K562 (cell line): ENCODE measurements at regions not wholly inside any gene's neighbourhood (a gene's known extent, or its start where the extent isn't known, plus 50 kb on each side); places are given as distances from the start of the nearest gene placed in this dataset.

ENCODE experiments used
- ATAC-seq: fragments of 200-7000 bp; cut with Tn5 transposase; 3 replicates; pipeline ENCODE4 v1.9.1; 2020; ENCODE audit warnings: moderate library complexity
- BruUV-seq: library from RNA; stranded (reverse); fragments of 400-500 nt; replicated peaks from 2 replicates; lab custom pipeline; 2021; lab: Mats Ljungman, UMichigan
- CTCF ChIA-PET: fragments of 300-600 bp; formaldehyde crosslinking; extraction: SDS; loops from one replicate; lab custom pipeline; 2021; ENCODE audit warnings: low intra/inter-chr PET ratio; lab: Yijun Ruan, JAX
- POLR2A ChIA-PET: fragments of 300-600, 350-650 bp; sonication (Branson Sonifier 250); formaldehyde crosslinking; extraction: SDS; loops from one replicate; lab custom pipeline; 2021; ENCODE audit warnings: antibody characterized with exemption, inconsistent platforms; lab: Yijun Ruan, JAX
- DNase-seq, 4 experiments: peaks; one replicate each; pipeline versions ENCODE4 v3.0.0 to v3.0.0-alpha.2; 2011 to 2018; ENCODE audit warnings: low spot score in 3 of 4, mixed read lengths in 3 of 4; ENCODE audit errors: extremely low read depth in 1 of 4
- FAIRE-seq: peaks from 2 replicates; lab custom pipeline; 2011; peaks lifted over from hg19 to GRCh38; lab: Jason Lieb, UNC
- H2AFZ ChIP-seq: 2 replicates; pipeline ENCODE4 v1.6.0; 2011; ENCODE audit warnings: low read depth, low read length, control low read depth, inconsistent platforms
- H3K27ac ChIP-seq: fragments of 200-600 bp; 3 replicates; pipeline ENCODE4 v1.8.0; 2011; ENCODE audit warnings: low read depth, mild to moderate bottlenecking, control low read depth, inconsistent platforms, low read length, moderate library complexity, mixed read lengths; ENCODE audit errors: extremely low read depth
- H3K27me3 ChIP-seq, 2 experiments: fragments of 300-600 bp in 1 of 2; 2 replicates in 1 of 2; 3 replicates in 1 of 2; pipeline versions ENCODE4 v1.6.0 to v1.8.0; 2011; ENCODE audit warnings: inconsistent platforms in 2 of 2, low read length in 2 of 2, mild to moderate bottlenecking in 1 of 2, mixed read lengths in 1 of 2, moderate library complexity in 1 of 2; ENCODE audit not compliant: control insufficient read depth in 2 of 2, insufficient read depth in 2 of 2
- H3K36me3 ChIP-seq: fragments of 300-600 bp; 3 replicates; pipeline ENCODE4 v1.8.0; 2011; ENCODE audit warnings: mild to moderate bottlenecking, low read length, inconsistent platforms; ENCODE audit not compliant: control insufficient read depth, insufficient read depth
- H3K4me1 ChIP-seq, 2 experiments: fragments of 200-600 bp in 1 of 2; replicated peaks in 1 of 2; 2 replicates in 1 of 2; 3 replicates in 1 of 2; pipeline versions ENCODE4 v1.5.1 to v1.8.0; 2011; ENCODE audit warnings: inconsistent platforms in 2 of 2, low read length in 2 of 2, mild to moderate bottlenecking in 1 of 2, mixed read lengths in 1 of 2, moderate library complexity in 1 of 2; ENCODE audit not compliant: control insufficient read depth in 2 of 2, insufficient read depth in 2 of 2
- H3K4me2 ChIP-seq: 2 replicates; pipeline ENCODE4 v1.6.1; 2011; ENCODE audit warnings: low read length, control low read depth, inconsistent platforms, mixed read lengths; ENCODE audit not compliant: insufficient read depth
- H3K4me3 ChIP-seq: fragments of 200-600 bp; sonication (generic), shearing (Covaris generic); 2 replicates; pipeline ENCODE4 v1.5.1; 2016; ENCODE audit warnings: control low read depth, inconsistent platforms
- H3K79me2 ChIP-seq: fragments of 200-600 bp; 3 replicates; pipeline ENCODE4 v1.8.0; 2011; ENCODE audit warnings: low read length, inconsistent platforms; ENCODE audit not compliant: control insufficient read depth, insufficient read depth
- H3K9ac ChIP-seq, 2 experiments: 2 replicates each; pipeline versions ENCODE4 v1.6.0 to v1.6.1; 2011; ENCODE audit warnings: low read depth in 2 of 2, low read length in 2 of 2, control low read depth in 1 of 2, inconsistent platforms in 1 of 2, mild to moderate bottlenecking in 1 of 2, mixed read lengths in 1 of 2; ENCODE audit not compliant: insufficient read depth in 1 of 2
- H3K9me1 ChIP-seq: one replicate; pipeline ENCODE4 v1.6.0; 2011; ENCODE audit warnings: inconsistent platforms, mild to moderate bottlenecking, low read length, moderate library complexity; ENCODE audit not compliant: control insufficient read depth, insufficient read depth
- H3K9me3 ChIP-seq: replicated peaks from 2 replicates; pipeline ENCODE4 v1.5.1; 2011; ENCODE audit warnings: low read depth, low read length, inconsistent platforms; ENCODE audit not compliant: control insufficient read depth, insufficient read depth
- H4K20me1 ChIP-seq: replicated peaks from 2 replicates; pipeline ENCODE4 v1.6.1; 2011; ENCODE audit warnings: low read length, inconsistent platforms, mixed read lengths; ENCODE audit not compliant: control insufficient read depth, insufficient read depth
- FOXA1 ChIP-seq: fragments of 450-650 bp; IDR thresholded peaks from 2 replicates; pipeline ENCODE4 v1.6.1; 2016; ENCODE audit warnings: mild to moderate bottlenecking, borderline replicate concordance
- FOXA3 ChIP-seq, 2 experiments: fragments of 450-650 bp in 1 of 2; sonication (generic) in 1 of 2; formaldehyde crosslinking; IDR thresholded peaks in 1 of 2; conservative IDR thresholded peaks in 1 of 2; 2 replicates each; pipeline versions ENCODE4 v1.4.0 to v1.8.0; 2020 to 2022; ENCODE audit warnings: mild to moderate bottlenecking in 2 of 2, missing genetic modification reagents in 1 of 2
- FOXM1 ChIP-seq, 2 experiments: fragments of 450-650 bp in 1 of 2; sonication (generic) in 1 of 2; formaldehyde crosslinking in 1 of 2; IDR thresholded peaks; 2 replicates each; pipeline versions ENCODE4 v1.6.1 to v1.9.0; 2017 to 2022; ENCODE audit warnings: low read depth in 2 of 2, mild to moderate bottlenecking in 2 of 2, missing genetic modification reagents in 1 of 2, moderate library complexity in 1 of 2
- L3MBTL2 ChIP-seq: fragments of 450-650 bp; IDR thresholded peaks from 2 replicates; pipeline ENCODE4 v1.6.1; 2016; ENCODE audit warnings: mild to moderate bottlenecking, moderate library complexity
- MTA2 ChIP-seq: fragments of 450-650 bp; IDR thresholded peaks from 2 replicates; pipeline ENCODE4 v1.6.1; 2016; ENCODE audit warnings: low read depth
- SREBF1 ChIP-seq: fragments of 150-350 bp; IDR thresholded peaks from 2 replicates; pipeline ENCODE4 v1.6.1; 2014; ENCODE audit warnings: antibody characterized with exemption, low read depth, low read length, borderline replicate concordance
- ZFP36 ChIP-seq: fragments of 150-350 bp; IDR thresholded peaks from 2 replicates; pipeline ENCODE4 v1.6.1; 2018; ENCODE audit warnings: low read length, low read depth; ENCODE audit not compliant: partially characterized antibody
- ZNF263 ChIP-seq: sonication (generic); formaldehyde crosslinking; IDR thresholded peaks from 2 replicates; pipeline ENCODE4 v1.8.0; 2022; ENCODE audit warnings: mild to moderate bottlenecking, missing genetic modification reagents, borderline replicate concordance
- ZNF324 ChIP-seq: fragments of 250-450 bp; sonication (Bioruptor Pico); IDR thresholded peaks from 2 replicates; pipeline ENCODE4 v1.4.0; 2020; ENCODE audit warnings: mild to moderate bottlenecking
- ZNF644 ChIP-seq: fragments of 200-800 bp; sonication (Bioruptor generic); IDR thresholded peaks from 2 replicates; pipeline ENCODE4 v1.6.1; 2016; ENCODE audit warnings: low read depth, missing genetic modification characterization, missing compliant biosample characterization
- ZNF717 ChIP-seq: fragments of 250-450 bp; sonication (Bioruptor Pico); IDR thresholded peaks from 2 replicates; pipeline ENCODE4 v1.5.0; 2021
- WGBS: fragments of 100-300 bp; shearing (Covaris generic); methylation state at CpG from one replicate; pipeline ENCODE4 v1.1.6; 2016; ENCODE audit warnings: low coverage, mixed read lengths; ENCODE audit not compliant: insufficient coverage; ENCODE audit errors: missing lambda C conversion rate; 5-methylcytosine and 5-hydroxymethylcytosine counted together
- in situ Hi-C: fragments of 300-500 bp; cut with MboI; formaldehyde crosslinking; loops from 4 replicates; pipeline ENCODE4 v1.15.0; 2018; ENCODE audit warnings: inconsistent platforms, mixed read lengths
- intact Hi-C: fragments of 100-400 bp; cut with micrococcal nuclease; formaldehyde crosslinking; loops from 2 replicates; pipeline ENCODE4 v1.14.2; 2022
- TF ChIP-seq, protein P1 (sequence below): sonication (generic); formaldehyde crosslinking; IDR thresholded peaks from 2 replicates; pipeline ENCODE4 v1.8.0; 2022; ENCODE audit warnings: mild to moderate bottlenecking, missing genetic modification reagents
- TF ChIP-seq, protein P2 (sequence below), 2 experiments: fragments of 450-650 bp; IDR thresholded peaks; 2 replicates each; pipeline ENCODE4 v1.6.1; 2018; ENCODE audit warnings: mild to moderate bottlenecking in 2 of 2, low read depth in 1 of 2; ENCODE audit not compliant: partially characterized antibody in 2 of 2

DNA sequence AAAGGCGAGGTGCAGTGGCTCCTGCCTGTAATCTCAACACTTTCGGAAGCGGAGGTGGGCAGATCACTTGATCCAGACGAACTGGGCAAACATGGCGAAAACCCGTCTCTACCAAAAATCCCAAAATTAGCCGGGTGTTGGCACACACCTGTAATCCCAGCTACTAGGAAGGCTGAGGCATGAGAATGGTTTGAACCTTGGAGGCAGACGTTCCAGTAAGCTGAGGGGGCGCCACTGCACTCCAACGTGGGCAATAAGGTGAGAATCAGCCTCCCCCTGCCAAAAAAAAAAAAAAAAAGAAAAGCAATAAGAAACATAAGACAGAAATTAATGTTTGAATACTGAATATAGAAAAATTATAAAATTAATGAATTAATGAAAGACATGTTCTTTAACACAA, 928.7 kb downstream of the LRFN5 start (continued):
- TF ChIP-seq FOXM1 (IDR thresholded peaks at IDR 0.05; ENCODE audit: low read depth) (no peak), FOXM1 (CRISPR knock-in tag; IDR thresholded peaks at IDR 0.05; ENCODE audit: low read depth) (no peak)
- TF ChIP-seq, all 486 proteins: peak for 0

DNA sequence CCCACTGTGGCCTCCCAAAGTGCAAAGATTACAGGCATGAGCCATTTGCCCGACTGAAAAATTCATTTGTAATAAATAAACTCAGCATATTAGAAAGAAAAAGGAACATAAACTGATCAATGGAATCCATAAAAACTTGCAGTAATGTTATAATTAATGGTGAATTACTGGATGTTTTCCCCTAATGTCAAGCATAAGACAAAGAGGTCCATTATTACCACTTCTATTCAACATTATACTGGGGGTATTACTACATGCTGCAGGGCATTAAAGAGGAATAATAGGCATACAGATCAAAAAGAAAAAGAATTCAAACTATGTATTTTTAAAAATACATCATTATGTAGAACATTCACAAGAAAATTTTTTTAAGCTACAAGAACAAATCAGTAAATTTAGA, 926.8 kb downstream of the LRFN5 start:
- no TSS peak for BruUV-seq
- no peaks in the 10 kb centered on the region for H4K20me1 ChIP-seq
- intact Hi-C loops (no loop called here), in situ Hi-C loops (no loop called here)
- no peak overlapping the region for H3K27ac ChIP-seq
- DNase-seq (no peak), FAIRE-seq (no peak), ATAC-seq (no peak)
- ChIA-PET POLR2A (interaction anchor here (0.6 kb wide), 1 partner anchor 55 kb away, joined by 4 read pairs; no protein-coding TSS in a partner anchor), CTCF (no interaction called here)
- H3K36me3 ChIP-seq = no peaks in the 10 kb centered on the region
- no peaks in the 10 kb centered on the region for H3K9me1 ChIP-seq
- no peak overlapping the region for H3K4me2 ChIP-seq
- no peaks in the 10 kb centered on the region for H3K79me2 ChIP-seq
- H3K9ac ChIP-seq = no peak overlapping the region
- H3K9me3 ChIP-seq = no peaks in the 10 kb centered on the region
- TF ChIP-seq ZNF263 (CRISPR knock-in tag) = no peak
- no peak for TF ChIP-seq FOXA1
- no peak for TF ChIP-seq ZNF717
- TF ChIP-seq MTA2 = no peak
- no peak for TF ChIP-seq ZNF644 (tag)
- TF ChIP-seq ZFP36 = no peak
- no peak for TF ChIP-seq FOXA3 (CRISPR knock-in tag; conservative IDR thresholded peaks at IDR 0.05 in 1 of 2, IDR thresholded peaks at IDR 0.05 in 1 of 2)
- no peak for TF ChIP-seq SREBF1
- TF ChIP-seq, protein P1, sequence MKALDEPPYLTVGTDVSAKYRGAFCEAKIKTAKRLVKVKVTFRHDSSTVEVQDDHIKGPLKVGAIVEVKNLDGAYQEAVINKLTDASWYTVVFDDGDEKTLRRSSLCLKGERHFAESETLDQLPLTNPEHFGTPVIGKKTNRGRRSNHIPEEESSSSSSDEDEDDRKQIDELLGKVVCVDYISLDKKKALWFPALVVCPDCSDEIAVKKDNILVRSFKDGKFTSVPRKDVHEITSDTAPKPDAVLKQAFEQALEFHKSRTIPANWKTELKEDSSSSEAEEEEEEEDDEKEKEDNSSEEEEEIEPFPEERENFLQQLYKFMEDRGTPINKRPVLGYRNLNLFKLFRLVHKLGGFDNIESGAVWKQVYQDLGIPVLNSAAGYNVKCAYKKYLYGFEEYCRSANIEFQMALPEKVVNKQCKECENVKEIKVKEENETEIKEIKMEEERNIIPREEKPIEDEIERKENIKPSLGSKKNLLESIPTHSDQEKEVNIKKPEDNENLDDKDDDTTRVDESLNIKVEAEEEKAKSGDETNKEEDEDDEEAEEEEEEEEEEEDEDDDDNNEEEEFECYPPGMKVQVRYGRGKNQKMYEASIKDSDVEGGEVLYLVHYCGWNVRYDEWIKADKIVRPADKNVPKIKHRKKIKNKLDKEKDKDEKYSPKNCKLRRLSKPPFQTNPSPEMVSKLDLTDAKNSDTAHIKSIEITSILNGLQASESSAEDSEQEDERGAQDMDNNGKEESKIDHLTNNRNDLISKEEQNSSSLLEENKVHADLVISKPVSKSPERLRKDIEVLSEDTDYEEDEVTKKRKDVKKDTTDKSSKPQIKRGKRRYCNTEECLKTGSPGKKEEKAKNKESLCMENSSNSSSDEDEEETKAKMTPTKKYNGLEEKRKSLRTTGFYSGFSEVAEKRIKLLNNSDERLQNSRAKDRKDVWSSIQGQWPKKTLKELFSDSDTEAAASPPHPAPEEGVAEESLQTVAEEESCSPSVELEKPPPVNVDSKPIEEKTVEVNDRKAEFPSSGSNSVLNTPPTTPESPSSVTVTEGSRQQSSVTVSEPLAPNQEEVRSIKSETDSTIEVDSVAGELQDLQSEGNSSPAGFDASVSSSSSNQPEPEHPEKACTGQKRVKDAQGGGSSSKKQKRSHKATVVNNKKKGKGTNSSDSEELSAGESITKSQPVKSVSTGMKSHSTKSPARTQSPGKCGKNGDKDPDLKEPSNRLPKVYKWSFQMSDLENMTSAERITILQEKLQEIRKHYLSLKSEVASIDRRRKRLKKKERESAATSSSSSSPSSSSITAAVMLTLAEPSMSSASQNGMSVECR (CRISPR knock-in tag) = no peak
- TF ChIP-seq, protein P2, sequence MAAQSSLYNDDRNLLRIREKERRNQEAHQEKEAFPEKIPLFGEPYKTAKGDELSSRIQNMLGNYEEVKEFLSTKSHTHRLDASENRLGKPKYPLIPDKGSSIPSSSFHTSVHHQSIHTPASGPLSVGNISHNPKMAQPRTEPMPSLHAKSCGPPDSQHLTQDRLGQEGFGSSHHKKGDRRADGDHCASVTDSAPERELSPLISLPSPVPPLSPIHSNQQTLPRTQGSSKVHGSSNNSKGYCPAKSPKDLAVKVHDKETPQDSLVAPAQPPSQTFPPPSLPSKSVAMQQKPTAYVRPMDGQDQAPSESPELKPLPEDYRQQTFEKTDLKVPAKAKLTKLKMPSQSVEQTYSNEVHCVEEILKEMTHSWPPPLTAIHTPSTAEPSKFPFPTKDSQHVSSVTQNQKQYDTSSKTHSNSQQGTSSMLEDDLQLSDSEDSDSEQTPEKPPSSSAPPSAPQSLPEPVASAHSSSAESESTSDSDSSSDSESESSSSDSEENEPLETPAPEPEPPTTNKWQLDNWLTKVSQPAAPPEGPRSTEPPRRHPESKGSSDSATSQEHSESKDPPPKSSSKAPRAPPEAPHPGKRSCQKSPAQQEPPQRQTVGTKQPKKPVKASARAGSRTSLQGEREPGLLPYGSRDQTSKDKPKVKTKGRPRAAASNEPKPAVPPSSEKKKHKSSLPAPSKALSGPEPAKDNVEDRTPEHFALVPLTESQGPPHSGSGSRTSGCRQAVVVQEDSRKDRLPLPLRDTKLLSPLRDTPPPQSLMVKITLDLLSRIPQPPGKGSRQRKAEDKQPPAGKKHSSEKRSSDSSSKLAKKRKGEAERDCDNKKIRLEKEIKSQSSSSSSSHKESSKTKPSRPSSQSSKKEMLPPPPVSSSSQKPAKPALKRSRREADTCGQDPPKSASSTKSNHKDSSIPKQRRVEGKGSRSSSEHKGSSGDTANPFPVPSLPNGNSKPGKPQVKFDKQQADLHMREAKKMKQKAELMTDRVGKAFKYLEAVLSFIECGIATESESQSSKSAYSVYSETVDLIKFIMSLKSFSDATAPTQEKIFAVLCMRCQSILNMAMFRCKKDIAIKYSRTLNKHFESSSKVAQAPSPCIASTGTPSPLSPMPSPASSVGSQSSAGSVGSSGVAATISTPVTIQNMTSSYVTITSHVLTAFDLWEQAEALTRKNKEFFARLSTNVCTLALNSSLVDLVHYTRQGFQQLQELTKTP (IDR thresholded peaks at IDR 0.05; ENCODE audit: low read depth in 1 of 2, partially characterized antibody in 2 of 2) = no peak
- no peak for TF ChIP-seq L3MBTL2
- TF ChIP-seq ZNF324 (CRISPR knock-in tag) = no peak
- no peaks in the 10 kb centered on the region for H3K4me1 ChIP-seq
- H2AFZ ChIP-seq = no peak overlapping the region
- H3K4me3 ChIP-seq = no peak overlapping the region
- no peaks in the 10 kb centered on the region for H3K27me3 ChIP-seq
- WGBS = 0% methylated on average over 1 of the region's 1 CpG
